ENCODE measurements at regions not wholly inside any gene's neighbourhood (a gene's known extent, or its start where the extent isn't known, plus 50 kb on each side); places are given as distances from the start of the nearest gene placed in this dataset.

- DNase-seq (ENCODE audit: low read depth in 2 of 2), result no peak
These were observed 605.2 kb upstream of the SYT4 start for GRCh38 chr18:43882358-43883055.

- DNase-seq (ENCODE audit: low read depth in 2 of 2), result no peak
These were observed 606.6 kb upstream of the SYT4 start for GRCh38 chr18:43883886-43884285.

- no peak for DNase-seq (ENCODE audit: low read depth in 2 of 2)
These were observed 609.1 kb upstream of the SYT4 start for GRCh38 chr18:43886341-43886740.

- DNase-seq (ENCODE audit: low read depth in 2 of 2), result no peak
These were observed 610.2 kb upstream of the SYT4 start for GRCh38 chr18:43887491-43887890.

- no peak for DNase-seq (ENCODE audit: low read depth in 2 of 2)
These were observed 611.3 kb upstream of the SYT4 start for GRCh38 chr18:43888598-43888997.

GRCh38 chr18:43893001-43893637 lies 615.8 kb upstream of the SYT4 start:
- DNase-seq (ENCODE audit: low read depth in 2 of 2), result no peak

- DNase-seq (ENCODE audit: low read depth in 2 of 2), result no peak
These were observed 627.0 kb upstream of the SYT4 start for GRCh38 chr18:43904209-43904837.

- no peak for DNase-seq (ENCODE audit: low read depth in 2 of 2)
These were observed 636.7 kb upstream of the SYT4 start for GRCh38 chr18:43914018-43914417.

- no peak for DNase-seq (ENCODE audit: low read depth in 2 of 2)
These were observed 639.7 kb upstream of the SYT4 start for GRCh38 chr18:43916984-43917383.

GRCh38 chr18:43917520-43917919 lies 640.2 kb upstream of the SYT4 start:
- no peak for DNase-seq (ENCODE audit: low read depth in 2 of 2)

GRCh38 chr18:43919551-43919950 lies 642.3 kb upstream of the SYT4 start:
- DNase-seq (ENCODE audit: low read depth in 2 of 2), result no peak

GRCh38 chr18:43931439-43931838 lies 654.1 kb upstream of the SYT4 start:
- DNase-seq (ENCODE audit: low read depth in 2 of 2), result no peak

- DNase-seq (ENCODE audit: low read depth in 2 of 2), result no peak
These were observed 654.9 kb upstream of the SYT4 start for GRCh38 chr18:43932140-43932539.

- DNase-seq (ENCODE audit: low read depth in 2 of 2), result no peak
These were observed 655.9 kb upstream of the SYT4 start for GRCh38 chr18:43933177-43933576.

- DNase-seq (ENCODE audit: low read depth in 2 of 2), result no peak
These were observed 657.0 kb upstream of the SYT4 start for GRCh38 chr18:43934322-43934721.

GRCh38 chr18:43934781-43935471 lies 657.6 kb upstream of the SYT4 start:
- no peak for DNase-seq (ENCODE audit: low read depth in 2 of 2)

GRCh38 chr18:43936176-43936575 lies 658.9 kb upstream of the SYT4 start:
- DNase-seq (ENCODE audit: low read depth in 2 of 2), result no peak

- DNase-seq (ENCODE audit: low read depth in 2 of 2), result no peak
These were observed 672.0 kb upstream of the SYT4 start for GRCh38 chr18:43949291-43949690.

GRCh38 chr18:43950062-43950461 lies 672.8 kb upstream of the SYT4 start:
- no peak for DNase-seq (ENCODE audit: low read depth in 2 of 2)

- DNase-seq (ENCODE audit: low read depth in 2 of 2), result no peak
These were observed 675.1 kb upstream of the SYT4 start for GRCh38 chr18:43952398-43952797.

- no peak for DNase-seq (ENCODE audit: low read depth in 2 of 2)
These were observed 684.4 kb upstream of the SYT4 start for GRCh38 chr18:43961722-43962121.

GRCh38 chr18:43964666-43965065 lies 687.4 kb upstream of the SYT4 start:
- DNase-seq (ENCODE audit: low read depth in 2 of 2), result no peak

GRCh38 chr18:43965691-43966090 lies 688.4 kb upstream of the SYT4 start:
- DNase-seq (ENCODE audit: low read depth in 2 of 2), result no peak

All from stimulated activated CD8-positive, alpha-beta memory T cell treated with anti-CD3 and anti-CD28 coated beads, Interleukin-15, amount 100 ng/mL, for 48 hours (primary cell).